KMS-11 (cell line): ENCODE measurements at regions not wholly inside any gene's neighbourhood (a gene's known extent, or its start where the extent isn't known, plus 50 kb on each side); places are given as distances from the start of the nearest gene placed in this dataset.

Experiments used
- H2AFZ ChIP-seq: fragments of 200-600 bp; sonication (generic); 2 replicates; pipeline ENCODE4 v1.6.1; 2016; ENCODE audit warnings: antibody characterized with exemption, mixed run types, low read depth
- H3K27ac ChIP-seq: fragments of 200-600 bp; sonication (generic); 2 replicates; pipeline ENCODE4 v1.6.1; 2016; ENCODE audit warnings: mild to moderate bottlenecking, mixed run types
- H3K27me3 ChIP-seq: fragments of 200-600 bp; sonication (generic); 2 replicates; pipeline ENCODE4 v1.6.1; 2017; ENCODE audit warnings: mild to moderate bottlenecking, low read depth, mixed run types, moderate library complexity; ENCODE audit not compliant: insufficient read depth
- H3K36me3 ChIP-seq: fragments of 200-600 bp; sonication (generic); 2 replicates; pipeline ENCODE4 v1.6.1; 2017; ENCODE audit warnings: mild to moderate bottlenecking, mixed run types; ENCODE audit not compliant: insufficient read depth
- H3K4me1 ChIP-seq: fragments of 200-600 bp; sonication (generic); 2 replicates; pipeline ENCODE4 v1.6.1; 2016; ENCODE audit warnings: mild to moderate bottlenecking, low read depth, mixed run types; ENCODE audit not compliant: poor library complexity, severe bottlenecking
- H3K4me2 ChIP-seq: fragments of 200-600 bp; sonication (generic); 2 replicates; pipeline ENCODE4 v1.7.0; 2016; ENCODE audit warnings: mild to moderate bottlenecking, mixed run types
- H3K4me3 ChIP-seq: fragments of 200-600 bp; sonication (generic); IDR thresholded peaks from 2 replicates; pipeline ENCODE4 v1.6.1; 2017; ENCODE audit warnings: low read depth, low read length, mixed read lengths; ENCODE audit not compliant: insufficient read depth
- H3K79me2 ChIP-seq: fragments of 200-600 bp; sonication (generic); 2 replicates; pipeline ENCODE4 v1.6.1; 2016; ENCODE audit warnings: low read depth, mixed run types; ENCODE audit not compliant: insufficient read depth
- H3K9ac ChIP-seq: fragments of 200-600 bp; sonication (generic); 2 replicates; pipeline ENCODE4 v1.6.1; 2016; ENCODE audit warnings: mild to moderate bottlenecking, mixed run types
- H4K20me1 ChIP-seq: fragments of 200-600 bp; sonication (generic); 2 replicates; pipeline ENCODE4 v1.6.1; 2016; ENCODE audit warnings: mild to moderate bottlenecking, mixed run types; ENCODE audit not compliant: insufficient read depth
- TF ChIP-seq, protein P1 (sequence below): fragments of 200-600 bp; sonication (generic); conservative IDR thresholded peaks from 2 replicates; pipeline ENCODE4 v1.6.1; 2017; ENCODE audit warnings: low read depth, mild to moderate bottlenecking, antibody characterized with exemption, low read length, moderate library complexity, mixed read lengths

DNA sequence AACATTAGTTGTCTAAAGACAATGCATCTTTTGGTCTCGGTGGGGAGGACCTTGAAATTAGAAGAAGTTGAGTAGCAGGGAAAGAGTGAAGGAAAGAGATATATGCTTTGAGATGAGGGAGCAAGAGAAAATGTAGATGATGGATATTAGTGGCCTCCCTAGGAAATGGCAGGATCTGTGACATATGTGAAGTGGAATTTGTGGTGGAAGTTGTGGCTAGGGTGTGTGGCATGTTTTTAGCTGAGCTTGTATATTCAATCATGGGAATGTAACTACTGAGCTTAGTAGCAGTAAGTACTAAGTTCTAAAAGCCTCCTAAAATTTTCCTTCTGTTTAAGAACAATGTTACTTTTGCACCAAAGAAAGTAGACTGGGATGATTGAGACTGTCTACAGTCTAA, 382.8 kb upstream of the CTSO start:
- no peak overlapping the region for H2AFZ ChIP-seq
- H3K27me3 ChIP-seq = no peaks in the 10 kb centered on the region
- H3K9ac ChIP-seq = no peak overlapping the region
- TF ChIP-seq, protein P1, sequence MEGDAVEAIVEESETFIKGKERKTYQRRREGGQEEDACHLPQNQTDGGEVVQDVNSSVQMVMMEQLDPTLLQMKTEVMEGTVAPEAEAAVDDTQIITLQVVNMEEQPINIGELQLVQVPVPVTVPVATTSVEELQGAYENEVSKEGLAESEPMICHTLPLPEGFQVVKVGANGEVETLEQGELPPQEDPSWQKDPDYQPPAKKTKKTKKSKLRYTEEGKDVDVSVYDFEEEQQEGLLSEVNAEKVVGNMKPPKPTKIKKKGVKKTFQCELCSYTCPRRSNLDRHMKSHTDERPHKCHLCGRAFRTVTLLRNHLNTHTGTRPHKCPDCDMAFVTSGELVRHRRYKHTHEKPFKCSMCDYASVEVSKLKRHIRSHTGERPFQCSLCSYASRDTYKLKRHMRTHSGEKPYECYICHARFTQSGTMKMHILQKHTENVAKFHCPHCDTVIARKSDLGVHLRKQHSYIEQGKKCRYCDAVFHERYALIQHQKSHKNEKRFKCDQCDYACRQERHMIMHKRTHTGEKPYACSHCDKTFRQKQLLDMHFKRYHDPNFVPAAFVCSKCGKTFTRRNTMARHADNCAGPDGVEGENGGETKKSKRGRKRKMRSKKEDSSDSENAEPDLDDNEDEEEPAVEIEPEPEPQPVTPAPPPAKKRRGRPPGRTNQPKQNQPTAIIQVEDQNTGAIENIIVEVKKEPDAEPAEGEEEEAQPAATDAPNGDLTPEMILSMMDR = no peak
- H3K4me1 ChIP-seq = no peaks in the 10 kb centered on the region
- no peak overlapping the region for H3K4me3 ChIP-seq
- no peaks in the 10 kb centered on the region for H3K36me3 ChIP-seq
- H3K27ac ChIP-seq = no peak overlapping the region
- H4K20me1 ChIP-seq = no peaks in the 10 kb centered on the region
- H3K4me2 ChIP-seq = no peak overlapping the region
- H3K79me2 ChIP-seq = no peaks in the 10 kb centered on the region

DNA sequence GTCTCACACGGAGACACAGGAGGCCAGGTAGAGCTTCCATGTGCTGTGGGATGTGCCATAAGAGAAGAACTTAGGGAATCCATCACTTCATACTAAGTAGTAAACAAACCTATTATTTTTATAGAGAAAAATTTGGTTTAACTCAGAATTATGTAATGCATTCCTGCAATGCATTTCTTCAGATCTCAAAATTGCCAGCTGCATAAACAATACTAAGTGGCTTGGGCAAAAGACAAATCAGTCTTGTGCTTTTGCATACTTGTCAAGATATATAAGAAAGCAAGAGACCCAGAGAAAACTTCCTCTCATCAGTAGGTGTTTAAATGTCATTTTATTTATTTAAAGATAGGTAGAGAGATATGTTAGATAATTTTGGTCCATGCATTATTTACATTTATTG, 382.1 kb upstream of the CTSO start:
- H4K20me1 ChIP-seq = no peaks in the 10 kb centered on the region
- no peak overlapping the region for H3K4me3 ChIP-seq
- TF ChIP-seq, protein P1 = no peak
- H3K4me1 ChIP-seq = no peaks in the 10 kb centered on the region
- H3K36me3 ChIP-seq = no peaks in the 10 kb centered on the region
- no peak overlapping the region for H3K9ac ChIP-seq
- no peak overlapping the region for H3K27ac ChIP-seq
- no peak overlapping the region for H2AFZ ChIP-seq
- H3K4me2 ChIP-seq = no peak overlapping the region
- H3K79me2 ChIP-seq = no peaks in the 10 kb centered on the region
- H3K27me3 ChIP-seq = no peaks in the 10 kb centered on the region

DNA sequence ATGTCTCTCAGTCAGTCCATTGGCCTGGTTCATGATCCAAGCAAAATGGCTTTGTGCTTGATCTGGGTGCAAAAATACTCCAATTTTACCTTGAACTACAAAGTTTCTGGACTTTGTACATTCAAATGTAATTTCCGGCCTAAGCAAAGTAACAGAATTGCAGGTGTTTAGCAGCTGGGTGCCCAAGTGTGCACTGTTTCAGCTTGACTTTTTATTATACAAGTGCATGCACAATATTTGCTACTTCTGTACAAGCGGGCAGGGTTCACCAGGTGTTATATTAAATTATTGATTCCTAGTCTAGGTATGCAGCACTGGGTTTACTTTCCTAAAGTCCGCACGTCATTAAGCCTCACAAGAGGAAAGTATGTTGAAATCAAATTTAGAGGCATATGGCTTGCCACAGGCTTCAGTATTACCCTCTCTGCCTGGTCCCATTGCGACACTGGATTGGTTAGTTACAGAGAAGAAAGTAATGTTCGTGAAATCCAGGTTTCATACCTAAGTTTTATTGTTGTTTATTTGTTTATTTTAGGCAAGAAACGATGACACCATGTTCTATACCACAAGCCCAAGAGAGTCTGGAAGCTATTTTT, 376.9 kb upstream of the CTSO start:
- Histone ChIP-seq H3K27me3 (no peaks in the 10 kb centered on the region), H3K4me2 (no peak overlapping the region), H3K4me1 (no peaks in the 10 kb centered on the region), H3K9ac (no peak overlapping the region), H2AFZ (no peak overlapping the region), H4K20me1 (no peaks in the 10 kb centered on the region), H3K4me3 (no peak overlapping the region), H3K27ac (no peak overlapping the region), H3K79me2 (no peaks in the 10 kb centered on the region), H3K36me3 (no peaks in the 10 kb centered on the region)
- TF ChIP-seq, protein P1 = no peak

DNA sequence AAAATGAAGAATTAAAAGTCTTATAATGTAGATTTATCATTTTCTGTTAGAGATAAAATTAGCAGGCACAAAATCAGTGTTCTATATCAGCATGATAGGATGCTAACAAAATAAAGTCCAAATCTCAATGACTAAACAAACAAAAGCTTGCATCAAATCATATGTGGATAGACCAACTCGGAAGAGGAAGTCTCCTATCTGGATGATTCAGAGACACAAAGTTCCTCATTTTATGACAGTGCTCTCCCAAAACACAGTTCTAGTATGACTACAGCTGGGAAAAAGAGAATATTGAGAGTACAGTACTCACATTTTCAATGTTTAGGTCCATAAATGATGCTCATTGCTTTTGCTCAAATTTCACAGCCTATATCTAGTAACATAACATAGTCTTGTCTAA, 376.1 kb upstream of the CTSO start:
- Histone ChIP-seq H3K4me3 (no peak overlapping the region), H3K27me3 (no peaks in the 10 kb centered on the region), H3K9ac (no peak overlapping the region), H3K4me1 (no peaks in the 10 kb centered on the region), H3K27ac (no peak overlapping the region), H3K36me3 (no peaks in the 10 kb centered on the region), H3K4me2 (no peak overlapping the region), H2AFZ (no peak overlapping the region), H4K20me1 (no peaks in the 10 kb centered on the region), H3K79me2 (no peaks in the 10 kb centered on the region)
- TF ChIP-seq, protein P1 = no peak
